Type B pancreatic cell (in vitro differentiated cells): ENCODE measurements at regions not wholly inside any gene's neighbourhood (a gene's known extent, or its start where the extent isn't known, plus 50 kb on each side); places are given as distances from the start of the nearest gene placed in this dataset.

Experiments used
- DNase-seq: peaks from one replicate; pipeline ENCODE4 v3.0.0; 2021; ENCODE audit warnings: mixed read lengths; ENCODE audit not compliant: unreplicated experiment; ENCODE audit errors: extremely low spot score
- H3K27ac Mint-ChIP-seq: 2 replicates; pipeline ENCODE4 v1.8.0; 2021; ENCODE audit warnings: mild to moderate bottlenecking, mixed read lengths
- H3K27me3 Mint-ChIP-seq: 2 replicates; pipeline ENCODE4 v1.8.0; 2021; ENCODE audit warnings: mixed read lengths
- H3K36me3 Mint-ChIP-seq: 2 replicates; pipeline ENCODE4 v1.8.0; 2021; ENCODE audit warnings: mixed read lengths
- H3K4me1 Mint-ChIP-seq: one replicate; pipeline ENCODE4 v1.8.0; 2021; ENCODE audit warnings: mixed read lengths; ENCODE audit not compliant: unreplicated experiment
- H3K4me3 Mint-ChIP-seq: 2 replicates; pipeline ENCODE4 v1.8.0; 2021; ENCODE audit warnings: mild to moderate bottlenecking, mixed read lengths
- H3K9me3 Mint-ChIP-seq: 2 replicates; pipeline ENCODE4 v1.8.0; 2021; ENCODE audit warnings: mixed read lengths
- CTCF ChIP-seq: fragments of 200-600 bp; sonication (generic); conservative IDR thresholded peaks from 2 replicates; pipeline ENCODE4 v1.5.0; 2021; ENCODE audit warnings: antibody characterized with exemption, mild to moderate bottlenecking

DNA sequence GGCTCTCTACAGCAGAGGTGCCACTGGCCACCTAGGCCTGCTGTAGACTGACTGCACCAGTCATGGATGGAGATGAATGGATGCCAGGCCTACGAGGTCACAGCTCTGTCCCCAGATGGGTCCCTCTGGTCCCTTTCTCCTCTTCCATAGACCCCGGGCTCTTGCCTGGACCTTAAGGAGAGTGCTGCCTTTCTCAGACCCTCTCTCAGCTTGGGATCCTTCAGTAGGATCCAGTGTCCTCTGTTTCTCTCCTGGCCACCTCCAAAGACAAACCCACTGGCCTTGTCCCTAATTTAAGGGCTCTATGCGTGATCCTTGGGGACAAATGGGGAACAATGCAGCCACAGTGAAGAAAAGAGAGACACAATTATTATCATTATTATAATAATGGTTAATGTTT, 189.3 kb upstream of the C16orf82 start:
- TF ChIP-seq CTCF, result no peak
- Mint-ChIP-seq H3K27ac (no peak overlapping the region), H3K4me3 (no peak overlapping the region), H3K36me3 (no peaks in the 10 kb centered on the region), H3K27me3 (peaks cover 6% of the 10 kb centered on the region), H3K4me1 (no peaks in the 10 kb centered on the region), H3K9me3 (no peaks in the 10 kb centered on the region)
- no peak for DNase-seq

- no peaks in the 10 kb centered on the region for H3K36me3 Mint-ChIP-seq
- H3K27ac Mint-ChIP-seq, result no peak overlapping the region
- DNase-seq, result no peak
- no peak overlapping the region for H3K4me3 Mint-ChIP-seq
- no peaks in the 10 kb centered on the region for H3K4me1 Mint-ChIP-seq
- H3K27me3 Mint-ChIP-seq, result no peaks in the 10 kb centered on the region
- no peaks in the 10 kb centered on the region for H3K9me3 Mint-ChIP-seq
- no peak for TF ChIP-seq CTCF
These were observed 181.1 kb upstream of the C16orf82 start for GRCh38 chr16:26885674-26886073.

GRCh38 chr16:26889740-26890139, 177.0 kb upstream of the C16orf82 start:
- no peaks in the 10 kb centered on the region for H3K27me3 Mint-ChIP-seq
- H3K27ac Mint-ChIP-seq, result no peak overlapping the region
- no peak overlapping the region for H3K4me3 Mint-ChIP-seq
- H3K9me3 Mint-ChIP-seq, result no peaks in the 10 kb centered on the region
- H3K4me1 Mint-ChIP-seq, result no peaks in the 10 kb centered on the region
- H3K36me3 Mint-ChIP-seq, result no peaks in the 10 kb centered on the region
- no peak for TF ChIP-seq CTCF
- DNase-seq, result no peak

DNA sequence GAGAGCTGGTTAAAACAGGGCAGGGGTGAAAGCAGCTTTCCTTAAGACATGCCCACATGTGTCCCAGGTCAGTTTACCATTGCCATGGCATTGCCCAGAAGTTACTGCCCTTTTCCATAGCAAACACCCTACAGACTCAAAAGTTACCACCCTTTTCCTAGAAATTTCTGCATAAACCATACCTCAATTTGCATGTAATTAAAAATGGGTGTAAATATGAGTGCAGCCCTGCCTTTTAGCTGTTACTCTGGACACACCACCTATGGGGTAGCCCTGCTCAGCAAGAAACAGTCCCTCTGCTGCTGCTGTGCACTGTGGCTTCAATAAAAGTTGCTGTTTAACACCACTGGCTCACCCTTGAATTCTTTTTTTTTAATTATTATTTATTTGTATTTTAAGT, 168.5 kb upstream of the C16orf82 start:
- peaks cover 4% of the 10 kb centered on the region for H3K27me3 Mint-ChIP-seq
- no peak overlapping the region for H3K27ac Mint-ChIP-seq
- no peaks in the 10 kb centered on the region for H3K9me3 Mint-ChIP-seq
- DNase-seq, result no peak
- H3K36me3 Mint-ChIP-seq, result no peaks in the 10 kb centered on the region
- H3K4me3 Mint-ChIP-seq, result no peak overlapping the region
- no peak for TF ChIP-seq CTCF
- no peaks in the 10 kb centered on the region for H3K4me1 Mint-ChIP-seq

DNA sequence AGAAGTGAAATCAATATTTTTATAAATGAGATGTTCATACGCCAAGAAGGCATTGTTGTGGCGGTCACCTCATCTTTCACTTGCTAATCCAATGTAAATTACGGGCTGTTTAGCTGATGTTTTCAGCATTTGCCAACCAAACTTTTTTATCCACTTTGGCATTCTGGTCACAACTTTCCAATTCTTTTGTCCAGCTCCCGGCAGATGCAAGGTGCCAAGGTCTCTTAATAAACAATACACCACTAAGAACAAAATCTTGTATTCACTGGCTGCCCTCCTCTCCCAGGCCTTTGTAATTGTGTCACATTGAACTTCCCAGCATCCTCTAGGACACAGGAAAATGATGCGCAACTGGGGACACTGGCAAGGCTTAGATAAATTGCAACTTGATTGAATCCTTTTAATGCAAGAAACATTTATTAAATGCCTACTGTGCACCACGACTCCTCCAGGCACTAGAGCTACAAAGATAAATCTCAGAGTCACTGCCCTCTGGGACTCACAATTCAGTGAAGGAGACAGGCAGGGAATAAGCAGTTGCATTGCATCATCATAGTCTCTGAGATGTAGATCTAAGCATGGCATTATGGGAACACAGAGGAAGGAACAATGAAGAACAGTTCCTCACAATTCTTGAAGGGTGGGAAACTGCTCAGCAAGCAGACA, 165.4 kb upstream of the C16orf82 start:
- no peaks in the 10 kb centered on the region for H3K4me1 Mint-ChIP-seq
- no peaks in the 10 kb centered on the region for H3K9me3 Mint-ChIP-seq
- H3K36me3 Mint-ChIP-seq, result no peaks in the 10 kb centered on the region
- H3K27me3 Mint-ChIP-seq, result peaks cover 10% of the 10 kb centered on the region
- H3K4me3 Mint-ChIP-seq, result no peak overlapping the region
- no peak for DNase-seq
- no peak for TF ChIP-seq CTCF
- no peak overlapping the region for H3K27ac Mint-ChIP-seq

GRCh38 chr16:26901983-26902382, 164.7 kb upstream of the C16orf82 start:
- no peaks in the 10 kb centered on the region for H3K4me1 Mint-ChIP-seq
- no peaks in the 10 kb centered on the region for H3K36me3 Mint-ChIP-seq
- H3K9me3 Mint-ChIP-seq, result no peaks in the 10 kb centered on the region
- no peak for DNase-seq
- no peak overlapping the region for H3K4me3 Mint-ChIP-seq
- TF ChIP-seq CTCF, result no peak
- H3K27me3 Mint-ChIP-seq, result peaks cover 17% of the 10 kb centered on the region
- H3K27ac Mint-ChIP-seq, result no peak overlapping the region
